GM23248 (cell line): ENCODE measurements at regions not wholly inside any gene's neighbourhood (a gene's known extent, or its start where the extent isn't known, plus 50 kb on each side); places are given as distances from the start of the nearest gene placed in this dataset.

Experiments
- EZH2 ChIP-seq: fragments of 200-600 bp; sonication (generic); IDR thresholded peaks from 2 replicates; pipeline ENCODE4 v1.6.1; 2018; ENCODE audit warnings: antibody characterized with exemption, mild to moderate bottlenecking; ENCODE audit not compliant: insufficient read depth, poor library complexity, severe bottlenecking
- EZH2phosphoT487 ChIP-seq: fragments of 200-600 bp; sonication (generic); IDR thresholded peaks from 2 replicates; pipeline ENCODE4 v1.6.1; 2018; ENCODE audit warnings: antibody characterized with exemption, moderate library complexity, mild to moderate bottlenecking, low read depth; ENCODE audit not compliant: insufficient read depth

DNA sequence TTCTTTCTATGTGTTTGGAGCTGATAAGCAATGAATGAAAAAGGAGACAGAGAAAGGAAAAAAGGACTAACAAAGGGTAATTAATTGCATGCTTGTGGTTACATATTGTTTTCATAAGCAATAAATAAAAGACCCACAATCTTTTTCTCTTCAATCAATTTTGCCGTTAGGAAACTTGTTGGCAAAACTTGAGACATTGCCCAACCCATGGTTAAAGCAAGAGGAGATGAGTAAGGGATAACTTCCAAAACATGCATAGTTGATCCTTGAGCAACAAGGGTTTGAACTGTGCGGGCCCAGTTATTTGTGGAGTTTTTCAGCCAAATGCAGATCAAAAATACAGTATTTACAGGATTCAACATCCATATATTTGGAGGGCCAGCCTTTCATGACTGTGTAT is 572.4 kb downstream of the AMY1C start:
- TF ChIP-seq EZH2phosphoT487 (no peak), EZH2 (no peak)
